K562 (cell line): ENCODE measurements at regions not wholly inside any gene's neighbourhood (a gene's known extent, or its start where the extent isn't known, plus 50 kb on each side); places are given as distances from the start of the nearest gene placed in this dataset.

Experiments
- ATAC-seq: fragments of 200-7000 bp; cut with Tn5 transposase; 3 replicates; pipeline ENCODE4 v1.9.1; 2020; ENCODE audit warnings: moderate library complexity
- BruUV-seq: library from RNA; stranded (reverse); fragments of 400-500 nt; replicated peaks from 2 replicates; lab custom pipeline; 2021; lab: Mats Ljungman, UMichigan
- CTCF ChIA-PET: fragments of 300-600 bp; formaldehyde crosslinking; extraction: SDS; loops from one replicate; lab custom pipeline; 2021; ENCODE audit warnings: low intra/inter-chr PET ratio; lab: Yijun Ruan, JAX
- POLR2A ChIA-PET: fragments of 300-600, 350-650 bp; sonication (Branson Sonifier 250); formaldehyde crosslinking; extraction: SDS; loops from one replicate; lab custom pipeline; 2021; ENCODE audit warnings: antibody characterized with exemption, inconsistent platforms; lab: Yijun Ruan, JAX
- DNase-seq, 4 experiments: peaks; one replicate each; pipeline versions ENCODE4 v3.0.0 to v3.0.0-alpha.2; 2011 to 2018; ENCODE audit warnings: low spot score in 3 of 4, mixed read lengths in 3 of 4; ENCODE audit errors: extremely low read depth in 1 of 4
- FAIRE-seq: peaks from 2 replicates; lab custom pipeline; 2011; peaks lifted over from hg19 to GRCh38; lab: Jason Lieb, UNC
- H2AFZ ChIP-seq: 2 replicates; pipeline ENCODE4 v1.6.0; 2011; ENCODE audit warnings: low read depth, low read length, control low read depth, inconsistent platforms
- H3K27ac ChIP-seq: fragments of 200-600 bp; 3 replicates; pipeline ENCODE4 v1.8.0; 2011; ENCODE audit warnings: low read depth, mild to moderate bottlenecking, control low read depth, inconsistent platforms, low read length, moderate library complexity, mixed read lengths; ENCODE audit errors: extremely low read depth
- H3K27me3 ChIP-seq, 2 experiments: fragments of 300-600 bp in 1 of 2; 2 replicates in 1 of 2; 3 replicates in 1 of 2; pipeline versions ENCODE4 v1.6.0 to v1.8.0; 2011; ENCODE audit warnings: inconsistent platforms in 2 of 2, low read length in 2 of 2, mild to moderate bottlenecking in 1 of 2, mixed read lengths in 1 of 2, moderate library complexity in 1 of 2; ENCODE audit not compliant: control insufficient read depth in 2 of 2, insufficient read depth in 2 of 2
- H3K36me3 ChIP-seq: fragments of 300-600 bp; 3 replicates; pipeline ENCODE4 v1.8.0; 2011; ENCODE audit warnings: mild to moderate bottlenecking, low read length, inconsistent platforms; ENCODE audit not compliant: control insufficient read depth, insufficient read depth
- H3K4me1 ChIP-seq, 2 experiments: fragments of 200-600 bp in 1 of 2; replicated peaks in 1 of 2; 2 replicates in 1 of 2; 3 replicates in 1 of 2; pipeline versions ENCODE4 v1.5.1 to v1.8.0; 2011; ENCODE audit warnings: inconsistent platforms in 2 of 2, low read length in 2 of 2, mild to moderate bottlenecking in 1 of 2, mixed read lengths in 1 of 2, moderate library complexity in 1 of 2; ENCODE audit not compliant: control insufficient read depth in 2 of 2, insufficient read depth in 2 of 2
- H3K4me2 ChIP-seq: 2 replicates; pipeline ENCODE4 v1.6.1; 2011; ENCODE audit warnings: low read length, control low read depth, inconsistent platforms, mixed read lengths; ENCODE audit not compliant: insufficient read depth
- H3K4me3 ChIP-seq: fragments of 200-600 bp; sonication (generic), shearing (Covaris generic); 2 replicates; pipeline ENCODE4 v1.5.1; 2016; ENCODE audit warnings: control low read depth, inconsistent platforms
- H3K79me2 ChIP-seq: fragments of 200-600 bp; 3 replicates; pipeline ENCODE4 v1.8.0; 2011; ENCODE audit warnings: low read length, inconsistent platforms; ENCODE audit not compliant: control insufficient read depth, insufficient read depth
- H3K9ac ChIP-seq, 2 experiments: 2 replicates each; pipeline versions ENCODE4 v1.6.0 to v1.6.1; 2011; ENCODE audit warnings: low read depth in 2 of 2, low read length in 2 of 2, control low read depth in 1 of 2, inconsistent platforms in 1 of 2, mild to moderate bottlenecking in 1 of 2, mixed read lengths in 1 of 2; ENCODE audit not compliant: insufficient read depth in 1 of 2
- H3K9me1 ChIP-seq: one replicate; pipeline ENCODE4 v1.6.0; 2011; ENCODE audit warnings: inconsistent platforms, mild to moderate bottlenecking, low read length, moderate library complexity; ENCODE audit not compliant: control insufficient read depth, insufficient read depth
- H3K9me3 ChIP-seq: replicated peaks from 2 replicates; pipeline ENCODE4 v1.5.1; 2011; ENCODE audit warnings: low read depth, low read length, inconsistent platforms; ENCODE audit not compliant: control insufficient read depth, insufficient read depth
- H4K20me1 ChIP-seq: replicated peaks from 2 replicates; pipeline ENCODE4 v1.6.1; 2011; ENCODE audit warnings: low read length, inconsistent platforms, mixed read lengths; ENCODE audit not compliant: control insufficient read depth, insufficient read depth
- EGR1 ChIP-seq: fragments of 450-650 bp; conservative IDR thresholded peaks from 2 replicates; pipeline ENCODE4 v1.6.1; 2017; ENCODE audit warnings: mild to moderate bottlenecking
- LEF1 ChIP-seq: fragments of 450-650 bp; IDR thresholded peaks from 2 replicates; pipeline ENCODE4 v1.6.1; 2016; ENCODE audit warnings: mild to moderate bottlenecking
- RAD21 ChIP-seq, 2 experiments: fragments of 250-450 bp in 1 of 2; fragments of 450-650 bp in 1 of 2; sonication (Bioruptor Pico) in 1 of 2; formaldehyde crosslinking in 1 of 2; IDR thresholded peaks in 1 of 2; conservative IDR thresholded peaks in 1 of 2; 2 replicates each; pipeline versions ENCODE4 v1.4.0 to v1.8.0; 2020 to 2022; ENCODE audit warnings: mild to moderate bottlenecking in 2 of 2, moderate library complexity in 1 of 2
- RFX1 ChIP-seq: fragments of 450-650 bp; IDR thresholded peaks from 2 replicates; pipeline ENCODE4 v1.6.1; 2016; ENCODE audit warnings: mild to moderate bottlenecking, moderate library complexity
- SMC3 ChIP-seq: conservative IDR thresholded peaks from 2 replicates; pipeline ENCODE4 v1.6.1; 2011; ENCODE audit warnings: low read depth, low read length, improper control_type of control experiment; ENCODE audit not compliant: insufficient read depth
- YY1 ChIP-seq, 3 experiments: IDR thresholded peaks; 2 replicates each; pipeline ENCODE4 v1.6.1; 2011; ENCODE audit warnings: low read length in 2 of 3, mild to moderate bottlenecking in 2 of 3, moderate library complexity in 2 of 3, borderline replicate concordance in 1 of 3, control low read depth in 1 of 3, low read depth in 1 of 3; ENCODE audit not compliant: insufficient read depth in 3 of 3, insufficient replicate concordance in 2 of 3, control insufficient read depth in 1 of 3, insufficient read length in 1 of 3; ENCODE audit errors: extremely low read depth in 1 of 3
- ZNF133 ChIP-seq: fragments of 250-450 bp; sonication (Bioruptor Pico); IDR thresholded peaks from 2 replicates; pipeline ENCODE4 v1.4.0; 2020; ENCODE audit warnings: mild to moderate bottlenecking
- ZNF232 ChIP-seq: sonication (generic); formaldehyde crosslinking; IDR thresholded peaks from 2 replicates; pipeline ENCODE4 v1.8.0; 2022; ENCODE audit warnings: mild to moderate bottlenecking, missing genetic modification reagents
- WGBS: fragments of 100-300 bp; shearing (Covaris generic); methylation state at CpG from one replicate; pipeline ENCODE4 v1.1.6; 2016; ENCODE audit warnings: low coverage, mixed read lengths; ENCODE audit not compliant: insufficient coverage; ENCODE audit errors: missing lambda C conversion rate; 5-methylcytosine and 5-hydroxymethylcytosine counted together
- in situ Hi-C: fragments of 300-500 bp; cut with MboI; formaldehyde crosslinking; loops from 4 replicates; pipeline ENCODE4 v1.15.0; 2018; ENCODE audit warnings: inconsistent platforms, mixed read lengths
- intact Hi-C: fragments of 100-400 bp; cut with micrococcal nuclease; formaldehyde crosslinking; loops from 2 replicates; pipeline ENCODE4 v1.14.2; 2022
- TF ChIP-seq, protein P1 (sequence below): fragments of 200-600 bp; sonication (generic); IDR thresholded peaks from one replicate; pipeline ENCODE4 v1.6.1; 2012; ENCODE audit warnings: mild to moderate bottlenecking, low read depth, low read length, inconsistent platforms

DNA sequence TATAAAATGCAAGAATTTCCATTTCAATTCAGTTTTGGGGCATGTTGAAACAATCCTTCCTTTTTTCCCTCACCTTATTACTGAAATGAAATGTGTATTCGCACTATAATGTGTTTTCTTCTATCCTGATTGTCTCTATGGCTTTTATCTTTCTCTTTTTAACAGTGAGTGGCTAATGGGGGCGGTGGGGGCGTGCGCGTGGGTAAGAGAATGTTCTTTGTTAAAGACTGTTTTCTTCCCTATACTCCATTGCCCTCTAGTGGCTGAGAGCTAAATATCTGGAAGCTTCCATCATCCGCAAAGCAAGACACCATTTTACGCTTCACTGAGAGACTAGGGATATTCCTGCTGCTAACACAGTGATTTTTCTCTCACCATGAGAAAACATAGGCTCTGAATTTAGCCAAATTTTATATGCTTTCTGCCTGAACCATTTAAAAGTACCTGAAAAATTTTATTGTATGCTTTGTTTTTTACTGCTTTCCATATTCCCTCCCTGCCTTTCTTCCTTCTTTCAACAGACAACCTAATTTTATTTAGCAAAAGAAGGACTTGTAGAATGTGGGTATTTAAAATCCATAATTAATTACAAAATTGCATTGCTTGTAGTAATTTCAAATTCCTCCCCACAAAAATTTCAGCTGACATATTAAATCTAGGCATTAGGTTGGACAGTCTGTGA lies 194.0 kb downstream of the GASK1B start:
- Histone ChIP-seq H3K4me2 (no peak overlapping the region), H3K79me2 (no peaks in the 10 kb centered on the region), H3K9ac (no peak overlapping the region), H3K9me1 (no peaks in the 10 kb centered on the region), H4K20me1 (no peaks in the 10 kb centered on the region), H3K27ac (no peak overlapping the region), H3K27me3 (no peaks in the 10 kb centered on the region), H3K9me3 (no peaks in the 10 kb centered on the region), H3K4me1 (no peaks in the 10 kb centered on the region), H3K4me3 (no peak overlapping the region), H3K36me3 (no peaks in the 10 kb centered on the region), H2AFZ (no peak overlapping the region; the same call in 1 of the 2 replicates)
- ATAC-seq (peak; percentile 91), DNase-seq (peak; percentile 50 to 61 (median 58)), FAIRE-seq (no peak)
- in situ Hi-C loops: loop anchor here (25.0 kb wide), 1 partner anchor 283 kb away; no protein-coding TSS in a partner anchor
- BruUV-seq: no TSS peak
- 2% methylated on average over 7 of the region's 7 CpGs for WGBS
- intact Hi-C loops: loop anchor here (5.0 kb wide), 2 partner anchors 762 to 1447 kb away; no protein-coding TSS in a partner anchor
- ChIA-PET POLR2A (no interaction called here), CTCF (no interaction called here)
- TF ChIP-seq, protein P1, sequence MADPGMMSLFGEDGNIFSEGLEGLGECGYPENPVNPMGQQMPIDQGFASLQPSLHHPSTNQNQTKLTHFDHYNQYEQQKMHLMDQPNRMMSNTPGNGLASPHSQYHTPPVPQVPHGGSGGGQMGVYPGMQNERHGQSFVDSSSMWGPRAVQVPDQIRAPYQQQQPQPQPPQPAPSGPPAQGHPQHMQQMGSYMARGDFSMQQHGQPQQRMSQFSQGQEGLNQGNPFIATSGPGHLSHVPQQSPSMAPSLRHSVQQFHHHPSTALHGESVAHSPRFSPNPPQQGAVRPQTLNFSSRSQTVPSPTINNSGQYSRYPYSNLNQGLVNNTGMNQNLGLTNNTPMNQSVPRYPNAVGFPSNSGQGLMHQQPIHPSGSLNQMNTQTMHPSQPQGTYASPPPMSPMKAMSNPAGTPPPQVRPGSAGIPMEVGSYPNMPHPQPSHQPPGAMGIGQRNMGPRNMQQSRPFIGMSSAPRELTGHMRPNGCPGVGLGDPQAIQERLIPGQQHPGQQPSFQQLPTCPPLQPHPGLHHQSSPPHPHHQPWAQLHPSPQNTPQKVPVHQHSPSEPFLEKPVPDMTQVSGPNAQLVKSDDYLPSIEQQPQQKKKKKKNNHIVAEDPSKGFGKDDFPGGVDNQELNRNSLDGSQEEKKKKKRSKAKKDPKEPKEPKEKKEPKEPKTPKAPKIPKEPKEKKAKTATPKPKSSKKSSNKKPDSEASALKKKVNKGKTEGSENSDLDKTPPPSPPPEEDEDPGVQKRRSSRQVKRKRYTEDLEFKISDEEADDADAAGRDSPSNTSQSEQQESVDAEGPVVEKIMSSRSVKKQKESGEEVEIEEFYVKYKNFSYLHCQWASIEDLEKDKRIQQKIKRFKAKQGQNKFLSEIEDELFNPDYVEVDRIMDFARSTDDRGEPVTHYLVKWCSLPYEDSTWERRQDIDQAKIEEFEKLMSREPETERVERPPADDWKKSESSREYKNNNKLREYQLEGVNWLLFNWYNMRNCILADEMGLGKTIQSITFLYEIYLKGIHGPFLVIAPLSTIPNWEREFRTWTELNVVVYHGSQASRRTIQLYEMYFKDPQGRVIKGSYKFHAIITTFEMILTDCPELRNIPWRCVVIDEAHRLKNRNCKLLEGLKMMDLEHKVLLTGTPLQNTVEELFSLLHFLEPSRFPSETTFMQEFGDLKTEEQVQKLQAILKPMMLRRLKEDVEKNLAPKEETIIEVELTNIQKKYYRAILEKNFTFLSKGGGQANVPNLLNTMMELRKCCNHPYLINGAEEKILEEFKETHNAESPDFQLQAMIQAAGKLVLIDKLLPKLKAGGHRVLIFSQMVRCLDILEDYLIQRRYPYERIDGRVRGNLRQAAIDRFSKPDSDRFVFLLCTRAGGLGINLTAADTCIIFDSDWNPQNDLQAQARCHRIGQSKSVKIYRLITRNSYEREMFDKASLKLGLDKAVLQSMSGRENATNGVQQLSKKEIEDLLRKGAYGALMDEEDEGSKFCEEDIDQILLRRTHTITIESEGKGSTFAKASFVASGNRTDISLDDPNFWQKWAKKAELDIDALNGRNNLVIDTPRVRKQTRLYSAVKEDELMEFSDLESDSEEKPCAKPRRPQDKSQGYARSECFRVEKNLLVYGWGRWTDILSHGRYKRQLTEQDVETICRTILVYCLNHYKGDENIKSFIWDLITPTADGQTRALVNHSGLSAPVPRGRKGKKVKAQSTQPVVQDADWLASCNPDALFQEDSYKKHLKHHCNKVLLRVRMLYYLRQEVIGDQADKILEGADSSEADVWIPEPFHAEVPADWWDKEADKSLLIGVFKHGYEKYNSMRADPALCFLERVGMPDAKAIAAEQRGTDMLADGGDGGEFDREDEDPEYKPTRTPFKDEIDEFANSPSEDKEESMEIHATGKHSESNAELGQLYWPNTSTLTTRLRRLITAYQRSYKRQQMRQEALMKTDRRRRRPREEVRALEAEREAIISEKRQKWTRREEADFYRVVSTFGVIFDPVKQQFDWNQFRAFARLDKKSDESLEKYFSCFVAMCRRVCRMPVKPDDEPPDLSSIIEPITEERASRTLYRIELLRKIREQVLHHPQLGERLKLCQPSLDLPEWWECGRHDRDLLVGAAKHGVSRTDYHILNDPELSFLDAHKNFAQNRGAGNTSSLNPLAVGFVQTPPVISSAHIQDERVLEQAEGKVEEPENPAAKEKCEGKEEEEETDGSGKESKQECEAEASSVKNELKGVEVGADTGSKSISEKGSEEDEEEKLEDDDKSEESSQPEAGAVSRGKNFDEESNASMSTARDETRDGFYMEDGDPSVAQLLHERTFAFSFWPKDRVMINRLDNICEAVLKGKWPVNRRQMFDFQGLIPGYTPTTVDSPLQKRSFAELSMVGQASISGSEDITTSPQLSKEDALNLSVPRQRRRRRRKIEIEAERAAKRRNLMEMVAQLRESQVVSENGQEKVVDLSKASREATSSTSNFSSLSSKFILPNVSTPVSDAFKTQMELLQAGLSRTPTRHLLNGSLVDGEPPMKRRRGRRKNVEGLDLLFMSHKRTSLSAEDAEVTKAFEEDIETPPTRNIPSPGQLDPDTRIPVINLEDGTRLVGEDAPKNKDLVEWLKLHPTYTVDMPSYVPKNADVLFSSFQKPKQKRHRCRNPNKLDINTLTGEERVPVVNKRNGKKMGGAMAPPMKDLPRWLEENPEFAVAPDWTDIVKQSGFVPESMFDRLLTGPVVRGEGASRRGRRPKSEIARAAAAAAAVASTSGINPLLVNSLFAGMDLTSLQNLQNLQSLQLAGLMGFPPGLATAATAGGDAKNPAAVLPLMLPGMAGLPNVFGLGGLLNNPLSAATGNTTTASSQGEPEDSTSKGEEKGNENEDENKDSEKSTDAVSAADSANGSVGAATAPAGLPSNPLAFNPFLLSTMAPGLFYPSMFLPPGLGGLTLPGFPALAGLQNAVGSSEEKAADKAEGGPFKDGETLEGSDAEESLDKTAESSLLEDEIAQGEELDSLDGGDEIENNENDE: no peak
- no peak for TF ChIP-seq ZNF232 (CRISPR knock-in tag)
- peak; percentile 89 for TF ChIP-seq EGR1
- 0 out of 2 replicates have a peak, but pooled peaks have one; percentile 19 for TF ChIP-seq LEF1
- TF ChIP-seq RFX1: 0 out of 2 replicates have a peak, but pooled peaks have one; percentile 23
- peak; percentile 71 to 76 for TF ChIP-seq RAD21 (CRISPR knock-in tag; conservative IDR thresholded peaks at IDR 0.05 in 1 of 2, IDR thresholded peaks at IDR 0.05 in 1 of 2)
- TF ChIP-seq ZNF133 (CRISPR knock-in tag): no peak
- peak in 1 of 3 experiments; percentile 62 for TF ChIP-seq YY1 (IDR thresholded peaks at IDR 0.05; ENCODE audit: borderline replicate concordance in 1 of 3, control insufficient read depth in 1 of 3, extremely low read depth in 1 of 3, insufficient read depth in 3 of 3, insufficient read length in 1 of 3, insufficient replicate concordance in 2 of 3, low read depth in 1 of 3, low read length in 2 of 3)
- TF ChIP-seq SMC3: peak; percentile 46; the same call in 1 of the 2 replicates
